Activated CD8-positive, alpha-beta T cell treated with anti-CD3 and anti-CD28 coated beads, Interleukin-2, amount 10 ng/mL, durations not matched to agents 7 days and 5 days (primary cell): ENCODE measurements at regions not wholly inside any gene's neighbourhood (a gene's known extent, or its start where the extent isn't known, plus 50 kb on each side); places are given as distances from the start of the nearest gene placed in this dataset.

ENCODE experiments used
- ATAC-seq: fragments of 150-1000 bp; cut with Tn5 transposase; one replicate; pipeline ENCODE4 v1.10.0; 2021; ENCODE audit warnings: moderate library complexity
- CTCF ChIA-PET: fragments of 350-600 bp; sonication (Branson Sonifier 250); formaldehyde crosslinking; loops from one replicate; lab custom pipeline; 2021; ENCODE audit warnings: antibody characterized with exemption; lab: Charles Lee
- POLR2A ChIA-PET: fragments of 350-600 bp; sonication (Branson Sonifier 250); formaldehyde crosslinking; loops from one replicate; lab custom pipeline; 2021; ENCODE audit warnings: antibody characterized with exemption; lab: Charles Lee
- DNase-seq: peaks from one replicate; pipeline ENCODE4 v3.0.0-alpha.2; 2020
- H3K27ac Mint-ChIP-seq: one replicate; pipeline ENCODE4 v1.8.0; 2021; ENCODE audit warnings: mild to moderate bottlenecking, mixed read lengths
- H3K27me3 Mint-ChIP-seq: one replicate; pipeline ENCODE4 v1.8.0; 2021; ENCODE audit warnings: low read depth, mixed read lengths
- H3K36me3 Mint-ChIP-seq: one replicate; pipeline ENCODE4 v1.8.0; 2021; ENCODE audit warnings: low read depth, mixed read lengths
- H3K4me1 Mint-ChIP-seq: one replicate; pipeline ENCODE4 v1.8.0; 2021; ENCODE audit warnings: low read depth, mixed read lengths
- H3K4me3 Mint-ChIP-seq: one replicate; pipeline ENCODE4 v1.8.0; 2021; ENCODE audit warnings: mild to moderate bottlenecking, mixed read lengths
- H3K9me3 Mint-ChIP-seq: one replicate; pipeline ENCODE4 v1.8.0; 2022; ENCODE audit warnings: mixed read lengths; ENCODE audit not compliant: insufficient read depth

DNA sequence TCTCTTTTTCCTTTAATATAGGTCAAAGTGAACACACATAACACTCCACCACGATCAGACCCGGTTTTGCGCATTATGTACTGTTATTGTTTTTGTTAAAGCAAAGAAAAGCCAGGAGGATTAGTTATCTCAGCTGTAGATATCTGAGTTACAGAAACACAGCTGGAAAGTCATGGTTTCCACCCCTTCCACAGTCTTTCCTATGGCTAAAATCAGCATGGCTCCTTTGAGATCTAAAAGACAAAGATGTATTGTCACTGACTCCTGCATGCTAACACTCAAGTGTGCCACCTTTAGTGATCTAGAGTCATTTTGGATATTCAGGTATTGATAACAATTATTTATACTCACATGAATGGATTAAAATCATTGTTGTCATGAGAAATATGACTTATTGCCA is 260.0 kb downstream of the FIGN start:
- ATAC-seq = no peak
- POLR2A ChIA-PET = no interaction called here
- Mint-ChIP-seq H3K4me3 (no peak overlapping the region), H3K9me3 (peaks cover 15% of the 10 kb centered on the region), H3K4me1 (no peaks in the 10 kb centered on the region), H3K27me3 (no peaks in the 10 kb centered on the region), H3K36me3 (no peaks in the 10 kb centered on the region), H3K27ac (no peak overlapping the region)
- CTCF ChIA-PET = no interaction called here
- DNase-seq = no peak

DNA sequence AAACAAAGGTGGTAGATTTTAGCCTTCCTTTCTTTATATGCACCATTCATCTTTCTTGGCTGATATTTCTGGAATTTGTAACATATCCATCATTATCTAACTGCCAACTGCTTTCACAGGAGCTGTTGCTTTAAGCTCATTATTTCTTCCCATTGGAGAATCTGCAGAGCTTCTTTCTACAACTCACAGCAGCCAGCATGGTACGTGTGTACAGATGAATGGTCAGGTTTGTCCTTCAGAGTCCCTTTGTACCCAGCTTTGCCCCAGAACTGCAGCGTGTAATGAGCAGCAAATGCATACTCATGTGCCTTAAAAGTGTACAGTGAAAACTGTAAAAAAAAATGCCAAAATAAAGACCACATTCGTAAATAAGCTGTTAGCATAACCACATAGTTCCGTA is 260.9 kb downstream of the FIGN start:
- Mint-ChIP-seq H3K36me3 (no peaks in the 10 kb centered on the region), H3K27me3 (no peaks in the 10 kb centered on the region), H3K9me3 (peaks cover 15% of the 10 kb centered on the region), H3K4me3 (no peak overlapping the region), H3K27ac (no peak overlapping the region), H3K4me1 (no peaks in the 10 kb centered on the region)
- no peak for DNase-seq
- ChIA-PET CTCF (no interaction called here), POLR2A (no interaction called here)
- ATAC-seq = no peak

DNA sequence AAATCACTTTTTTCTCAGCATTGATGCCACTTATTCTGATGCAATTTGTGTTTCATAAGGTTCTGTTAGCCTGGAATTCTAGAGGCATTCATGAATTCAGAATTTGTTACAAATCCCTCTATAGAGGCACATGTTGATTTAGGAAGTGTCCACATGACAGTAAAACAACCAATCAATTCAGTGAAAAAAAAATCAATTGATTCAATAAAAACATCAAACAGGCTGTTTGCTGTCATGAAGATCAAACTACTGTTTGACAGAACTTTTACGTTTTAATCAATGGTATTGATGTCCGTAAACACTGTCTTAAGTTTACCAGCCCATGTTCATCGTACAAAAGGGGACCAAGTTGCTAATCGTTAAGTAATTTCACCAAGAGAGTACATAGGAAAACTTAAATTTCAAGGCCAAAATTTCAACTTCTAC is 261.5 kb downstream of the FIGN start:
- Mint-ChIP-seq H3K36me3 (no peaks in the 10 kb centered on the region), H3K9me3 (peaks cover 15% of the 10 kb centered on the region), H3K27ac (no peak overlapping the region), H3K4me1 (no peaks in the 10 kb centered on the region), H3K27me3 (no peaks in the 10 kb centered on the region), H3K4me3 (no peak overlapping the region)
- no peak for DNase-seq
- ChIA-PET CTCF (no interaction called here), POLR2A (no interaction called here)
- no peak for ATAC-seq

GRCh38 chr2:163471947-163472346 is 263.9 kb downstream of the FIGN start:
- DNase-seq (no peak), ATAC-seq (no peak)
- no peak overlapping the region for H3K27ac Mint-ChIP-seq
- CTCF ChIA-PET = no interaction called here
- no peaks in the 10 kb centered on the region for H3K36me3 Mint-ChIP-seq
- no peaks in the 10 kb centered on the region for H3K4me1 Mint-ChIP-seq
- no peak overlapping the region for H3K4me3 Mint-ChIP-seq
- no peaks in the 10 kb centered on the region for H3K27me3 Mint-ChIP-seq
- H3K9me3 Mint-ChIP-seq = peaks cover 10% of the 10 kb centered on the region
- POLR2A ChIA-PET = no interaction called here

DNA sequence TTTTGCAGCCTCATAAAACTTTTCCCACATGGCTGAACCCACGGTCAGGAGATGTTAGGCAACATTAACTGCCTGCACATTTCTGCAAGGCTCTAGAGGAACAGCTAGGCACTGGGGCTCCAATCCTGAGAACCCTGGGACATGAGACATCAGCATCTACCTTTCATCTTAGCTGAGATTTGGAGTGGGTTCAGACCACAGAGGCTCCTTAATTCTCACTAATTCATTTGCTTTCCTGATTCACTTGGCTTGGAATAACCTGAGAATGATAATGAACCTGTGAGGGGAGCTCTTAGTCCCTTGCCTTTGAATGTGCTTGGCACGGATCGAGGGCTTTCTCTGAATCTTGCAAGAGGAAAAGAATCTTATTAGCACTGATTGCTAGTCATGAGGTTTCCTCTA is 266.2 kb downstream of the FIGN start:
- Mint-ChIP-seq H3K27me3 (no peaks in the 10 kb centered on the region), H3K4me3 (no peak overlapping the region), H3K4me1 (no peaks in the 10 kb centered on the region), H3K36me3 (no peaks in the 10 kb centered on the region), H3K9me3 (no peaks in the 10 kb centered on the region), H3K27ac (no peak overlapping the region)
- ATAC-seq (no peak), DNase-seq (no peak)
- POLR2A ChIA-PET = no interaction called here
- CTCF ChIA-PET = interaction anchor here (0.5 kb wide), 1 partner anchor 65 kb away, joined by 4 read pairs; no protein-coding TSS in a partner anchor

- no peak overlapping the region for H3K4me3 Mint-ChIP-seq
- H3K4me1 Mint-ChIP-seq = no peaks in the 10 kb centered on the region
- H3K27me3 Mint-ChIP-seq = no peaks in the 10 kb centered on the region
Measured at GRCh38 chr2:163467251-163467630, 268.6 kb downstream of the FIGN start.

DNA sequence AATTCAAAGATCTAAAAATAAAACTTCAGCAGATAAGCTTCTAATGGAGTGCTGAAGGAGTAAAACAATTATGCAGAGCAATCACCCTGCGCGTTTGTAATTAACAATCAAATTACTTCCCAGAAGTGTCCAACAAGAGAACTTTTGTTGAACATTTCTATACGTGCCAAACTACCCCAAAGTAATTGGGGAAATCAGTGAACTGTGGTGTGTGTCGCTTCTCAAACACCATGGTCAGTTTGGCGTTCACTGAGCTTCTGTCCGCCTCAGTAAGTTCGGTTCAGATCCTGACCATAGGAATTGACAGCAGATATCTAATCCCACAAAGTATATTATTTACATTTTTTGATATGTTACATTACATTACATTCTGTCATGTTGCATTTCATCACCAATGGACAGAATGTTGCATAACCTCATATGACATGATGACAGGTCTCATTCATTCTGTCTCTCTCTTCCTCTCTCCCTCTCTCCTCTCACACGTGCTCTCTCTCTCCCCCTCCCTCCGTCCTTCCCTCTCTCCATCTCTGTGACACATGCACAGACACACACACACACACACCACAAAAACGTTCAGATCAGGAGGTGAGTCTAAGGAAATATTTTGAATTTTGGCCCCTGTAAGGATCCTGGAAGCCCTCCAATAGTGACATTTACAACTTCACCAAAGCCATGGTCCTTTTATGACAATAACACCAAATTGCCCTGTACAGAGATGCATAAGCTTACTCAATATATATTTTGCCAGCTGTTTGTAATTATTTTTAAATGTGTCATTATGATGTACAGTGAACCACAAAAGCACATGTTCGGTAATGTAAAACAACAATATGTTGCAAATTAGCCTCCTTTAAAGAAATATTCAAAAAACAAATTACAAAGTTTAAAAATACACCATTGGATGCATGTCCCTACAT is 269.2 kb downstream of the FIGN start:
- no peaks in the 10 kb centered on the region for H3K36me3 Mint-ChIP-seq
- H3K4me3 Mint-ChIP-seq = no peak overlapping the region
- H3K4me1 Mint-ChIP-seq = no peaks in the 10 kb centered on the region
- H3K27me3 Mint-ChIP-seq = no peaks in the 10 kb centered on the region
- CTCF ChIA-PET = no interaction called here
- POLR2A ChIA-PET = no interaction called here
- ATAC-seq = no peak
- no peaks in the 10 kb centered on the region for H3K9me3 Mint-ChIP-seq
- no peak for DNase-seq
- no peak overlapping the region for H3K27ac Mint-ChIP-seq

More at GRCh38 chr2:163467251-163467630, 268.6 kb downstream of the FIGN start:
- ChIA-PET CTCF (no interaction called here), POLR2A (no interaction called here)
- H3K36me3 Mint-ChIP-seq = no peaks in the 10 kb centered on the region
- DNase-seq = no peak
- no peaks in the 10 kb centered on the region for H3K9me3 Mint-ChIP-seq
- H3K27ac Mint-ChIP-seq = no peak overlapping the region
- no peak for ATAC-seq

GRCh38 chr2:163465440-163465839 is 270.4 kb downstream of the FIGN start:
- CTCF ChIA-PET = no interaction called here

DNA sequence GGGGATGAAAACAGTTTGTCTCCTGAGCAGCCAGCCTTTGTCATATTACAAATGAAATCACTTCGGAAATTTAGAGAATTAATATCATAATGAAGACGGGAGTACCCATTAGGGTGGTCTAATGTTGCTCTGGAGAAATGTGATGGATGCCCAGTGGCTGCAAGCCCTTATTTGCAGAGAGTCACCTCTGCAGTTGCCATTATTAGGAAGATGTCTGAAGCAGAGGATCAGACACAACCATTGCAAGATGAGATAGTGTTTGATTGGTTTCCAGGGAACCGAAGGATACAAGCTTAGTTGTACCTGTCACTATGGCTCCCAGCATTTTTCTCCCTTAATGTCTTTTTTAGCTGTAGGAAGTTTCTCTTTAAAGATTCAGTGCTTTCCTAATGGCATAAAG is 272.4 kb downstream of the FIGN start:
- DNase-seq (no peak), ATAC-seq (no peak)
- Mint-ChIP-seq H3K27ac (no peak overlapping the region), H3K27me3 (no peaks in the 10 kb centered on the region), H3K4me3 (no peak overlapping the region), H3K36me3 (no peaks in the 10 kb centered on the region), H3K4me1 (no peaks in the 10 kb centered on the region), H3K9me3 (no peaks in the 10 kb centered on the region)
- POLR2A ChIA-PET = no interaction called here
- CTCF ChIA-PET = no interaction called here

More at GRCh38 chr2:163465440-163465839, 270.4 kb downstream of the FIGN start:
- no peaks in the 10 kb centered on the region for H3K4me1 Mint-ChIP-seq
- H3K36me3 Mint-ChIP-seq = no peaks in the 10 kb centered on the region
- no peak for ATAC-seq
- H3K4me3 Mint-ChIP-seq = no peak overlapping the region
- DNase-seq = no peak
- H3K27me3 Mint-ChIP-seq = no peaks in the 10 kb centered on the region
- H3K9me3 Mint-ChIP-seq = no peaks in the 10 kb centered on the region
- POLR2A ChIA-PET = no interaction called here
- no peak overlapping the region for H3K27ac Mint-ChIP-seq

GRCh38 chr2:163462993-163463392 is 272.8 kb downstream of the FIGN start:
- H3K4me3 Mint-ChIP-seq = no peak overlapping the region
- H3K27ac Mint-ChIP-seq = no peak overlapping the region
- H3K4me1 Mint-ChIP-seq = no peaks in the 10 kb centered on the region
- CTCF ChIA-PET = no interaction called here
- DNase-seq (no peak), ATAC-seq (no peak)
- POLR2A ChIA-PET = no interaction called here
- no peaks in the 10 kb centered on the region for H3K27me3 Mint-ChIP-seq
- H3K36me3 Mint-ChIP-seq = no peaks in the 10 kb centered on the region
- H3K9me3 Mint-ChIP-seq = no peaks in the 10 kb centered on the region

- Mint-ChIP-seq H3K4me3 (no peak overlapping the region), H3K27me3 (no peaks in the 10 kb centered on the region), H3K4me1 (no peaks in the 10 kb centered on the region), H3K27ac (no peak overlapping the region), H3K36me3 (no peaks in the 10 kb centered on the region), H3K9me3 (no peaks in the 10 kb centered on the region)
- DNase-seq (no peak), ATAC-seq (no peak)
- ChIA-PET CTCF (no interaction called here), POLR2A (no interaction called here)
Measured at GRCh38 chr2:163459986-163460385, 275.8 kb downstream of the FIGN start.

DNA sequence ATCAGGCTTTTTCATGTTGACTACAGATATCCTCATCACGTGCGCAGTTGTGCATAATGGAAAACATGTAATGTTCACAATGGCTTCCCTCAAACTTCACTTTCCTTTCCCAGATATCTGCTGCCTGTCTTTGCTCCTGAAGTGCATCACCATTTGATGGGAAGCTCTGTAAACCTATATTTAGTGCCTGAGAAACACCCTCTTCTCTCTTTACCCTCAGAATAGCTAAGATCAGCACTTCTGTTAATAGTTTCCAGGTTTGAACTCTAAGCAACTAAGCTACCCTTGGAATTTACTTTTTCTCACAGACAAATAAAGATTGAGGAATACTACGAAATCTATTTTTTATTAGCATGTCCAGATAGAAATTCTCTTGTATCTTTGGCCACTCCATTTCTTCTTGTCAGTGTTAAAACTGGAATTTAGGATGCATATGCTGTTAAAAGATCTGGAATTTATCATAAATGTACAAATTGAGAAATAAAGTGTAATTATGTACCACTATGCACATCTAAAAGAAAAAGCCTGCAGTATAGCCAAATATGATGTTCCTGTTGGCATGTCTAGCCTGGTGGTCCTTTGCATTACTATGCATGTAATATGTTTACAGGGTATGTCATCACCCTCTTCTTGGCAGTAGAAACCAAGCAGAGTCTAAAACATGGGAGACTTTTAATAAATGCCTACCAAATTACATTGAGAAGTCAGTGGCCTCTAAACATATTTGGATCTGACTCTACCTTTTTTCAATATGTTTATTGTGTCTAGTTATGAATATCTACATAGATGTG is 278.7 kb downstream of the FIGN start:
- CTCF ChIA-PET = no interaction called here
- Mint-ChIP-seq H3K9me3 (no peaks in the 10 kb centered on the region), H3K27me3 (no peaks in the 10 kb centered on the region)

More for the DNA sequence above, 278.7 kb downstream of the FIGN start:
- Mint-ChIP-seq H3K4me1 (no peaks in the 10 kb centered on the region), H3K36me3 (no peaks in the 10 kb centered on the region), H3K27ac (no peak overlapping the region), H3K4me3 (no peak overlapping the region)
- DNase-seq (no peak), ATAC-seq (no peak)
- POLR2A ChIA-PET = no interaction called here
